NK-92 (cell line): ENCODE measurements at regions not wholly inside any gene's neighbourhood (a gene's known extent, or its start where the extent isn't known, plus 50 kb on each side); places are given as distances from the start of the nearest gene placed in this dataset.
A peak's percentile ranks its signal among the peaks of the same experiment; 100 is the strongest.

Source experiments
- DNase-seq: peaks from one replicate; lab custom pipeline; 2025; ENCODE audit not compliant: unreplicated experiment; lab: John Stamatoyannopoulos, UW

GRCh38 chr9:95733741-95734666 is 141.5 kb upstream of the ERCC6L2 start:
- no peak for DNase-seq

GRCh38 chr9:95732802-95733688 is 142.4 kb upstream of the ERCC6L2 start:
- DNase-seq: no peak

GRCh38 chr9:95731876-95732275 is 143.6 kb upstream of the ERCC6L2 start:
- DNase-seq: no peak

- no peak for DNase-seq
Observed at GRCh38 chr9:95729669-95730368, 145.7 kb upstream of the ERCC6L2 start.

- no peak for DNase-seq
Observed at GRCh38 chr9:95729046-95729445, 146.4 kb upstream of the ERCC6L2 start.

GRCh38 chr9:95727947-95728520 is 147.5 kb upstream of the ERCC6L2 start:
- no peak for DNase-seq

- DNase-seq: no peak
Observed at GRCh38 chr9:95726756-95727155, 148.7 kb upstream of the ERCC6L2 start.

GRCh38 chr9:95725045-95725444 is 150.4 kb upstream of the ERCC6L2 start:
- DNase-seq: no peak

- peak; percentile 18 for DNase-seq
Observed at GRCh38 chr9:95724253-95724991, 151.1 kb upstream of the ERCC6L2 start.

- DNase-seq: no peak
Observed at GRCh38 chr9:95722141-95722540, 153.3 kb upstream of the ERCC6L2 start.

GRCh38 chr9:95721061-95721531 is 154.4 kb upstream of the ERCC6L2 start:
- no peak for DNase-seq

- no peak for DNase-seq
Observed at GRCh38 chr9:95720496-95720895, 155.0 kb upstream of the ERCC6L2 start.

- no peak for DNase-seq
Observed at GRCh38 chr9:95719354-95719753, 156.1 kb upstream of the ERCC6L2 start.

- DNase-seq: no peak
Observed at GRCh38 chr9:95718263-95718662, 157.2 kb upstream of the ERCC6L2 start.

- no peak for DNase-seq
Observed at GRCh38 chr9:95715868-95716435, 159.5 kb upstream of the ERCC6L2 start.

- DNase-seq: no peak
Observed at GRCh38 chr9:95710446-95710845, 165.0 kb upstream of the ERCC6L2 start.

- DNase-seq: no peak
Observed at GRCh38 chr9:95696701-95697100, 178.8 kb upstream of the ERCC6L2 start.

- no peak for DNase-seq
Observed at GRCh38 chr9:95691435-95691834, 174.7 kb upstream of the PTCH1 start.

GRCh38 chr9:95689669-95690068 is 172.9 kb upstream of the PTCH1 start:
- DNase-seq: no peak

- DNase-seq: no peak
Observed at GRCh38 chr9:95684516-95684915, 167.7 kb upstream of the PTCH1 start.
